Breast epithelium (tissue), 3 donors: ENCODE measurements at regions not wholly inside any gene's neighbourhood (a gene's known extent, or its start where the extent isn't known, plus 50 kb on each side); places are given as distances from the start of the nearest gene placed in this dataset.

Source experiments
- POLR2A ChIP-seq: fragments of 450-650 bp; IDR thresholded peaks from one replicate; pipeline ENCODE4 v1.6.1; 2016; ENCODE audit warnings: antibody characterized with exemption, mild to moderate bottlenecking, moderate library complexity
- POLR2AphosphoS5 ChIP-seq, 3 donors: sonication (generic); formaldehyde crosslinking; IDR thresholded peaks; one replicate each; pipeline ENCODE4 v1.6.1; 2017; ENCODE audit warnings: antibody characterized with exemption in 3 of 3
- TF ChIP-seq, protein P1 (sequence below), 3 donors: fragments of 450-650 bp; IDR thresholded peaks; one replicate each; pipeline ENCODE4 v1.5.1; 2016 to 2017; ENCODE audit warnings: antibody characterized with exemption in 3 of 3, mild to moderate bottlenecking in 3 of 3, moderate library complexity in 3 of 3

DNA sequence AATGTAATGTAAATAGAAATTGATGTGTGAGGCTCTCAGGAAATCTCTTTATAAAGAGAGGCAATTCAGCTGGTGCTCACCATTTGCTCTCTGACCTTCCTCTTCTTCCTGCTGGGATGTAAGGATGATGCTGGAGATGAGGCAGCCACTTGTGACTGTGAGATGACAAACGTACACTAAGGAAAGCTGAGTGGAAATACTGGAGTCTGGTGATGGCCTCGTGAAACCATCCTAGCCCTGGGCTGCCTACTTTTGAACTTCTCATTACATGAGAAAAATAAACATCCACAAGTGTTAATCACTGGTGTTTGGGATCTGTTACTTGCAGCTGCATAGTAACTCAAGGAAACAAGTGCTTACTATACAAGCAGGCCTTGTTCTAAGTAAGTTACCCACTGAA lies 114.9 kb upstream of the NHSL1 start:
- TF ChIP-seq, protein P1, sequence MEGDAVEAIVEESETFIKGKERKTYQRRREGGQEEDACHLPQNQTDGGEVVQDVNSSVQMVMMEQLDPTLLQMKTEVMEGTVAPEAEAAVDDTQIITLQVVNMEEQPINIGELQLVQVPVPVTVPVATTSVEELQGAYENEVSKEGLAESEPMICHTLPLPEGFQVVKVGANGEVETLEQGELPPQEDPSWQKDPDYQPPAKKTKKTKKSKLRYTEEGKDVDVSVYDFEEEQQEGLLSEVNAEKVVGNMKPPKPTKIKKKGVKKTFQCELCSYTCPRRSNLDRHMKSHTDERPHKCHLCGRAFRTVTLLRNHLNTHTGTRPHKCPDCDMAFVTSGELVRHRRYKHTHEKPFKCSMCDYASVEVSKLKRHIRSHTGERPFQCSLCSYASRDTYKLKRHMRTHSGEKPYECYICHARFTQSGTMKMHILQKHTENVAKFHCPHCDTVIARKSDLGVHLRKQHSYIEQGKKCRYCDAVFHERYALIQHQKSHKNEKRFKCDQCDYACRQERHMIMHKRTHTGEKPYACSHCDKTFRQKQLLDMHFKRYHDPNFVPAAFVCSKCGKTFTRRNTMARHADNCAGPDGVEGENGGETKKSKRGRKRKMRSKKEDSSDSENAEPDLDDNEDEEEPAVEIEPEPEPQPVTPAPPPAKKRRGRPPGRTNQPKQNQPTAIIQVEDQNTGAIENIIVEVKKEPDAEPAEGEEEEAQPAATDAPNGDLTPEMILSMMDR (IDR thresholded peaks at IDR 0.05): no peak
- TF ChIP-seq POLR2AphosphoS5 (IDR thresholded peaks at IDR 0.05) (no peak), POLR2A (no peak)
